GM19438 (cell line): ENCODE measurements at regions not wholly inside any gene's neighbourhood (a gene's known extent, or its start where the extent isn't known, plus 50 kb on each side); places are given as distances from the start of the nearest gene placed in this dataset.

Experiments
- ATAC-seq: cut with Tn5 transposase; IDR thresholded peaks from one replicate; pipeline ENCODE4 v1.9.1; 2021; ENCODE audit warnings: low read depth; ENCODE audit not compliant: unreplicated experiment

- ATAC-seq: no peak
Measured at GRCh38 chr11:116145187-116145865, 627.5 kb downstream of the BUD13 start.

- no peak for ATAC-seq
Measured at GRCh38 chr11:116144387-116144958, 628.3 kb downstream of the BUD13 start.

- ATAC-seq: no peak
Measured at GRCh38 chr11:116138280-116138679, 634.1 kb upstream of the CADM1 start.

GRCh38 chr11:116137753-116138152 lies 633.5 kb upstream of the CADM1 start:
- no peak for ATAC-seq

GRCh38 chr11:116136987-116137674 lies 632.9 kb upstream of the CADM1 start:
- no peak for ATAC-seq

- no peak for ATAC-seq
Measured at GRCh38 chr11:116135891-116136290, 631.7 kb upstream of the CADM1 start.

GRCh38 chr11:116134450-116134849 lies 630.2 kb upstream of the CADM1 start:
- ATAC-seq: no peak

GRCh38 chr11:116132273-116132978 lies 628.2 kb upstream of the CADM1 start:
- no peak for ATAC-seq

GRCh38 chr11:116130122-116130521 lies 625.9 kb upstream of the CADM1 start:
- no peak for ATAC-seq

GRCh38 chr11:116129456-116129855 lies 625.2 kb upstream of the CADM1 start:
- ATAC-seq: no peak

- ATAC-seq: no peak
Measured at GRCh38 chr11:116126562-116126961, 622.3 kb upstream of the CADM1 start.

GRCh38 chr11:116124922-116125714 lies 620.9 kb upstream of the CADM1 start:
- no peak for ATAC-seq

GRCh38 chr11:116123739-116124138 lies 619.5 kb upstream of the CADM1 start:
- ATAC-seq: no peak

GRCh38 chr11:116122697-116123472 lies 618.7 kb upstream of the CADM1 start:
- no peak for ATAC-seq

GRCh38 chr11:116119158-116119557 lies 614.9 kb upstream of the CADM1 start:
- no peak for ATAC-seq

- no peak for ATAC-seq
Measured at GRCh38 chr11:116118138-116118470, 613.9 kb upstream of the CADM1 start.

- no peak for ATAC-seq
Measured at GRCh38 chr11:116117331-116118137, 613.3 kb upstream of the CADM1 start.

- no peak for ATAC-seq
Measured at GRCh38 chr11:116115801-116116200, 611.6 kb upstream of the CADM1 start.

GRCh38 chr11:116114198-116114651 lies 610.0 kb upstream of the CADM1 start:
- no peak for ATAC-seq
